GM18517 (cell line): ENCODE measurements at regions not wholly inside any gene's neighbourhood (a gene's known extent, or its start where the extent isn't known, plus 50 kb on each side); places are given as distances from the start of the nearest gene placed in this dataset.
A peak's percentile ranks its signal among the peaks of the same experiment; 100 is the strongest.

Source experiments
- ATAC-seq: cut with Tn5 transposase; IDR thresholded peaks from one replicate; pipeline ENCODE4 v1.9.1; 2021; ENCODE audit warnings: mild to moderate bottlenecking, moderate library complexity; ENCODE audit not compliant: unreplicated experiment

DNA sequence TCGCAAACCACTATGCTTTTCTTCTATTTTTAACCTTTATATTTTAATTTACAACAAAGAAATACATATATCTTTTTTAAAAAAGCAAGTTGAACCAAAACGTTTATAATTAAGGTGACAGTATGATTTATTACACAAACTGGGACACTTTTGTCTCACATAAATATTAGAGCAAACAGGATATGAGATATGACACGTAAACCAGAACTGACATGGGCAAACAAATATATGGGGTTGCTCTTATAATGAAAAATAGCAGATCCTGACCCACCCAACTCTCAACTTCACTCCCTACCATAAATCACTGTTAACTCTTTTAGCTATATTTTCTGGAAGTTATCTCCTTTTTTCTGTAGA lies 177.0 kb upstream of the EDNRA start:
- no peak for ATAC-seq

DNA sequence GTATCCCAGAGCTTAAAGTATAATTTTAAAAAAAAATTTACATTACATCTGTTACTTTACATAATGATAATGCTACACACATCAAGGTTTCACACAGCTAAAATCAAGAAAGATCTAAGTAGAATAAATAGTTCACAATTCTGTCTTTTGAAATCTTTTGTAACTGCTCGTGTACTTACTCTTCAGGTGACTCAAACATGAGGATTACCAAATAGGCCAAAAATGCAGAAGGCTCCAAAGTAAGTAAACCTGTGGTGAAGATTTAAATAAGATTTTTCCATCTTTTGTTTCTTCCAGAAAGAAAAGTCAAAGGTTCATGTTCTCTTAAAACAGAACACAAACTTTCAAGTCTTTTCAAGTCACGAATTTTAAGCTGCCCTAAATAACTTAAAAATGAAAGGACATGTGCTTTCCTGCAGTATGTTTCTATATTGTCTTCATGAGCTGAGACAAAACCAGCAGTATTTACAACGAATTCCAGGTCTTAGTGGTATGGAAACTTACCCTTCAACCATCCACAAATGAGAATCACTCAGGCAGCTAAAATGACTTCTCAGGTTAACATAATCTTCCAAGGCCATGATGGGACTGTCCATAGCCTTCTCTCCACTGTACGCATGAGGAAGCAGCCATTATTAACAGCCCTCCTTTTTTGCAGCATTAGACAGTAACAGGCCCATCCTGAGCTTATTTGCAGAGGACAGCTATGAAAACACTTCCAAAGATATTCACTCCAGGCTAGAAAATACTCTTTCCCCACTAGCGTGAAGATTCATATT lies 172.8 kb upstream of the EDNRA start:
- no peak for ATAC-seq

DNA sequence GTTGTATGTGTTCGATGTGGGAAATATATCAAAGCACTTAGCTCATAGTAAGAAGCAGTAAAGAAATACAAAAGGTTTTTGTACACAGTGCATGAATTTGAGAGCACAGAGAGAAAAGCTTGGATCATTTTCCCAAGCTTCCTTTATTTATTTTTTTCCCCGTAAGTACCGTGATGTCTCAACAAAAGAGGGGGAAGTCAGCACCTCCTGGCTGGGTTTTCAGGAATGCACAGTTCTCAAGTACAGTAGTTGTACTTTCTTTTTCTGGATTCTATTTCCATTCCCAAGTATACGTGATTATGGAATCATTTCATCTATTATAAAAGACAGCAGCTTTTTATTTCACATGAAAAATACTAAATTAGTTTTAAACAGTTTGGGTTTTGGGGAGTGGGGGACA lies 171.5 kb upstream of the EDNRA start:
- no peak for ATAC-seq

GRCh38 chr4:147310312-147310711 lies 170.6 kb upstream of the EDNRA start:
- no peak for ATAC-seq

DNA sequence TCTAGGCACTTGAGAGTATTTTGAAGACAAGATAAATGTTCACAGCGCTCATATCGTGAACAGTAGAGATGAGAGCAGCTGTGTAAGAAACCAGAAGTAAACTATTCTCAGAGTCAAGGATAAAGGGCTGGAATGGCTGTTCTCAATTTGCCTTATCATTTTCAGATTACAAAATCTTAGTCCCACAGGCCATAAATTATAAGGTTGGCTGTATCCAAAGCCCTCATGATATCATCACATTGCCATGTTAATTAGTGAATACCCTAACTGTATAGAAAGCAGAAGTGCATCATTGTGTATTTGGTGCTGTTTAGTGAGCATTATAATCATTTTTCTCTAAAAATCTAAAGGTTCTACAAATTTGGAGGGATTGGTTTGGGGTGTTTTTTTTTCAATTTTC lies 168.9 kb upstream of the EDNRA start:
- ATAC-seq: no peak

- ATAC-seq: no peak
Measured at GRCh38 chr4:147312376-147313046, 168.4 kb upstream of the EDNRA start.

DNA sequence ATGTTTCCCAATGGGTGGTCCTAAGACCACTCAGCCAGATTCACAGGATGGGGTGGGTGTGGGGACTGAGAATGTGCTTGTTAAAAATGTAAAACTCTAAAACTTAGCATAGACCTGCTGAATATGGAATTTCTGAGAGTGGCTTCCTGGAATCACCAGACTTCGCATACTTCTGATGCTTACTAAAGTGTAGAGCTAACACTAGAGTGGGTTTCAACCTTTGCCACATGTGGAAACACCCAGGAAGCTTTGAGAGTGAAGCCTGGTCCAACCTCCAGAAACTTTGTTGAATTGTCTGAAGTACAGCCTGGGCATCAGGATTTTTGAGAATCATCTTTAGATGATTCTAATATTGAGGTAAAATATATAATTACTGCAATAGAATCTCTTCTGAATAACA lies 167.8 kb upstream of the EDNRA start:
- no peak for ATAC-seq

GRCh38 chr4:147318586-147318985 lies 162.3 kb upstream of the EDNRA start:
- no peak for ATAC-seq

DNA sequence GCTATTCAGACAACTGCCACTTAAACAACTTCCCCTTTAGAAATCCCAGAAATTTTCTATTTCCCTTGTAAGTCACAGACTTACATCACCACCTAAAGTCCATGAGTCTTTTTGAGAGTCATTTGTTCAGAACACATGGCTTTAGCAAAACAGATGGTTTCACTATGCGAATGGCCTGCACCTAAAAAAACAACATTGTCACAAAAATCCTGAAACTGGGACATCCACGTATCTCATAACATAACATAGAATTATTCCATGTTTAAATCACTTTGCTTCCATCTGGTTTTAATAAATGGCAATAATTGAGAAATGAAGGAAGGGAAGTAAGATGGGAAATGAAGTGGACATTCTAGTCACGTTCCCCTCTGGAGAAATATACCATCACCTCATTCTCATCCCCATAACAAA lies 155.3 kb upstream of the EDNRA start:
- ATAC-seq: no peak

DNA sequence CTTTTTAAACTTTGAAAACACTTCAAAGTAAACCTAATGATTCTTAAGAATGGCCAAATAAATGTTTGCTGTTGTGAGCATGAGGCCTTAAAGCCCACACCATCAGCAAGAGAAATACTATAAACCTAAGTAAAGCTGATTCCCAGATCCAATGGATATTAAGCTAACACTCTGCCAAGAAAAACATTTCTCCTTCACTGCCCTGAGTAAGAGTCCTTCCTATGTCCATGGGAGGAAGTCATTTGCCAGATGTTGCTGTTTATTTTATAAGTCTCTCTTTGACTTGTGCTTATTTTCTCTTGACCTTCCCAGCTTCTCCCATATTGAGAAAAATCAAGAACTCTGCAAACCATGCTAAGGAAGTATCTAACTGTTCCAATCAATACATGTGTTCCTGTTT lies 154.3 kb upstream of the EDNRA start:
- no peak for ATAC-seq

- ATAC-seq: no peak
Measured at GRCh38 chr4:147327322-147327721, 153.6 kb upstream of the EDNRA start.

GRCh38 chr4:147328189-147328588 lies 152.7 kb upstream of the EDNRA start:
- no peak for ATAC-seq

- no peak for ATAC-seq
Measured at GRCh38 chr4:147328756-147329446, 152.0 kb upstream of the EDNRA start.

- ATAC-seq: no peak
Measured at GRCh38 chr4:147332091-147332490, 148.8 kb upstream of the EDNRA start.

- ATAC-seq: no peak
Measured at GRCh38 chr4:147334478-147334877, 146.4 kb upstream of the EDNRA start.

GRCh38 chr4:147335183-147335582 lies 145.7 kb upstream of the EDNRA start:
- ATAC-seq: no peak

DNA sequence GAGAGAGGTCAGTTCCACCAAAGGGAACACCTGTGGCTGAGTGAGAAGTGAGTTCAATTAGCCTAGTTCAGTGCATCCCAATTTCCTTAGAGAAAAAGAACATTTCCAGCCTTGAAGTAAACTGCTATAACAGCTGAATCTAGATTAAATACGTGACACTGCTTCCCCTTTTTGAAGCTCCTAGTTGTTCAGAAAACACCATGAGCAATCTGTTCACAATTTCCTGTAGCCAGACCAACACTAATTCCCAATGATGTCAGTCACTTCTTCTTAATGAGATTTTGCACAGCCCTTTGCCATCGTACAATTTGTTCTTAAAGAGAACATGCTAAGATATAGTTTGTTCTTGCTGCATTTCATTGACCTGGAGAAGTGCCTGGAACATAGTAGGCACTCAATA lies 144.6 kb upstream of the EDNRA start:
- ATAC-seq: no peak

GRCh38 chr4:147339100-147339499 lies 141.8 kb upstream of the EDNRA start:
- ATAC-seq: no peak

GRCh38 chr4:147340111-147340510 lies 140.8 kb upstream of the EDNRA start:
- ATAC-seq: peak; percentile 15

DNA sequence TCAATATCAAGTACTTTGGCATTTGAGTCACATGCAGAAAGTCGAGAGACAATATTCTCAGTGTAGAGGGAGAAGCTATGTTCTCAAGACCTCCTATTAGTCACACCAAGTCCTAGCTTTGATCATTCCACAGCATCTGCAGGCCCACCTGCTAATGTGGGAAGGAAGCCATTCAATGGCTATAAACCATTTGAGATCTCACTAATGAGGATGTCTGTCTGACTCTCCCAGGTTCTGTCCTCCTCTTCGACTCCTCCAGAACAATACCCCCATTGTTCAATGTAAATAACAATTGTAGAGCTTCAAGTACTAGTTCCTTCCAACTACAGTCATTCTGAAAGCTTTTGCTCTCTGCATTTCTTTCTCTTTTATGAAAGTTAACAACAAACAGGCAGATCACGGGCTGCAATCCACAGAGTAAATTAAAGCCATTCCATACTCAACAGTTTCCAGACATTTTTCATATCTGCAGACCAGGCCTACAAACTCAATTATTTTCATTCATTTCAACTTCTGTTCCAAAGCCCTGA lies 140.2 kb upstream of the EDNRA start:
- ATAC-seq: peak; percentile 54

GRCh38 chr4:147343692-147344091 lies 137.2 kb upstream of the EDNRA start:
- ATAC-seq: no peak

GRCh38 chr4:147345662-147346061 lies 135.2 kb upstream of the EDNRA start:
- no peak for ATAC-seq
